ENCODE measurements at regions not wholly inside any gene's neighbourhood (a gene's known extent, or its start where the extent isn't known, plus 50 kb on each side); places are given as distances from the start of the nearest gene placed in this dataset.
"Not testable (repeated sequence)": the region's sequence is repeated elsewhere in the genome, so short reads cannot be mapped to it uniquely, and the experiment has no call there.

DNA sequence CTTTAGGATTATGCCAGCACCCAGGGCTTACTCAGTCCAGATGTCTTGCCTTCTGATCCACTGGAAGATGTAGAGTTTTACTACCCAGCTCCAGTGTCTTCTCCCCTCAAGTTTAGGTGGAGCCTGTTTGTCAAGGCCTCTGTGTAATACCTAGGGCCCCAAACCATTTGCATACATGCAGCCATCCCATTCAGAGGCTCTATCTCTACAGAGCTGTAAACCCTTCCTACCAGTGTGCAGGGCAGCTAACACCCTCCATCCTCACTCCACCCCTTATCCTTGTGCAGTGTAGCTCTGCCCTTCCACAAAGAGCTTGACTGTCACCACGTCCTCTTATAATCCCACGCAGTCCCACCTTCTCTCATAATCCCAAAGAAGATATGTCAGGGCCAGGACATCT lies 54.6 kb upstream of the GPCPD1 start:
- DNase-seq, result no peak
- TF ChIP-seq CTCF (IDR thresholded peaks at IDR 0.05 in 8 of 11, conservative IDR thresholded peaks at IDR 0.05 in 3 of 11) (no peak), POLR2A (IDR thresholded peaks at IDR 0.05) (no peak), POLR2AphosphoS5 (IDR thresholded peaks at IDR 0.05) (no peak)
- no peak overlapping the region for H3K27ac ChIP-seq
- H3K27me3 ChIP-seq (replicated peaks in 1 of 7), result no peaks in the 10 kb centered on the region
- H3K36me3 ChIP-seq, result no peaks in the 10 kb centered on the region
- 84 to 93% (median 90%) methylated on average over 2 of the region's 2 CpGs for WGBS, 5 donors
- H3K4me1 ChIP-seq, result peaks cover 0 to 56% (median 18%) of the 10 kb centered on the region in 6 donors
- H3K4me3 ChIP-seq, result no peak overlapping the region
- intact Hi-C loops (cut with DNase I; ENCODE audit: low total_unique reads), result no loop called here
- no peaks in the 10 kb centered on the region for H3K9me3 ChIP-seq

DNA sequence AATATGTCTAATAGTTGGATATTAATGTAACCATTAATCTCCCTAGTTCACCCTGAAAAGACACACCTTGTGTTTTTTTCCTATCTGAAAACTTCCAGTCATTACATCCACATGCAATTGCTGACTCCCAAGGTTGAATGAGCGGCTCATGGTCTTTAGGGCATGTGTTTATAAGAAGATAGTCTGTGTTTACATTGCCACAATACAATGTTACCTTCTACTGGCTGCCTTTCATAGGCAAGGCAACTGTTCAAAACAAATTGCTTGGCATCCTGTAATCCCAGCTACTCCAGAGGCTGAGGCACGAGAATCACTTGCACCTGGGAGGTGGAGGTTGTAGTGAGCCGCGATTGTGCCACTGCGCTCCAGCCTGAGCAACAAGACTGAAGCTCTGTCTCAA lies 52.6 kb upstream of the GPCPD1 start:
- Histone ChIP-seq H3K9me3 (no peaks in the 10 kb centered on the region), H3K4me3 (no peak overlapping the region), H3K27me3 (replicated peaks in 1 of 7) (no peaks in the 10 kb centered on the region), H3K36me3 (no peaks in the 10 kb centered on the region), H3K4me1 (peaks cover 11 to 66% (median 33%) of the 10 kb centered on the region in 6 donors), H3K27ac (peak overlapping the region in 7 of 8 donors; percentile 14 to 68 (median 47))
- TF ChIP-seq POLR2AphosphoS5 (IDR thresholded peaks at IDR 0.05) (no peak), POLR2A (IDR thresholded peaks at IDR 0.05) (no peak), CTCF (IDR thresholded peaks at IDR 0.05 in 8 of 11, conservative IDR thresholded peaks at IDR 0.05 in 3 of 11) (no peak)
- DNase-seq, result no peak
- 81 to 86% (median 85%) methylated on average over 5 of the region's 5 CpGs for WGBS, 5 donors
- intact Hi-C loops (cut with DNase I; ENCODE audit: low total_unique reads), result no loop called here

DNA sequence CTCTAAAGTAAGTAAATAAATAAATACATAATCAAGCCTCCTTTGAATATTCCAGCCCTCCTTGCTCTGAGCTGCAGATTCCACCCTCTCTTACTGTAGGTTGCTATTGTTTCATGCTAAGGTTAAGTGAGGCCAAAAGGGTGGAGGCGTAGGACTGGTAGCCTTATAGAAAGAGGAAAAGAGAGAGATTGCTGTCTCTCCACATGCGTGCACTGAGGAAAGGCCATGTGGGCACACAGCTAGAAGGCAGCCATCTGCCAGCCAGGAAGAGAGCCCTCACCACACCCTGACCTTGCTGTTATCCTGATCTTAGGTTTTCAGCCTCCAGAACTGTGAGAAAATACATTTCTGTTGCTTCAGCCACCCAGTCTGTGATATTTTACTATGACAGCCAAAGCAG lies 52.0 kb upstream of the GPCPD1 start:
- peaks cover 18 to 67% (median 39%) of the 10 kb centered on the region in 6 donors for H3K4me1 ChIP-seq
- no peaks in the 10 kb centered on the region for H3K27me3 ChIP-seq (replicated peaks in 1 of 7)
- H3K27ac ChIP-seq, result peak overlapping the region in 7 of 8 donors; percentile 14 to 68 (median 47)
- no peaks in the 10 kb centered on the region for H3K9me3 ChIP-seq
- 52 to 74% (median 62%) methylated on average over 2 of the region's 2 CpGs for WGBS, 5 donors
- TF ChIP-seq CTCF (IDR thresholded peaks at IDR 0.05 in 8 of 11, conservative IDR thresholded peaks at IDR 0.05 in 3 of 11) (no peak), POLR2AphosphoS5 (IDR thresholded peaks at IDR 0.05) (peak in 2 of 3 donors; percentile 53 to 60), POLR2A (IDR thresholded peaks at IDR 0.05) (no peak)
- intact Hi-C loops (cut with DNase I; ENCODE audit: low total_unique reads), result no loop called here
- H3K36me3 ChIP-seq, result no peaks in the 10 kb centered on the region
- DNase-seq, result no peak
- H3K4me3 ChIP-seq, result no peak overlapping the region

- DNase-seq; H3K27me3 ChIP-seq (replicated peaks in 1 of 7); H3K9me3 ChIP-seq; intact Hi-C loops (cut with DNase I; ENCODE audit: low total_unique reads); H3K36me3 ChIP-seq; H3K4me3 ChIP-seq: not testable (repeated sequence)
- WGBS, 5 donors, result 64 to 90% (median 70%) methylated on average over 8 of the region's 8 CpGs
- H3K27ac ChIP-seq, result peak overlapping the region in 6 of 8 donors; percentile 25 to 90 (median 70)
- peak in 1 of 3 donors; percentile 39 for TF ChIP-seq POLR2AphosphoS5 (IDR thresholded peaks at IDR 0.05)
- H3K4me1 ChIP-seq, result peaks cover 29 to 87% (median 59%) of the 10 kb centered on the region in 6 donors
Measured at GRCh38 chr20:5660756-5661155, 50.0 kb upstream of the GPCPD1 start.

Data from spleen (tissue), 11 donors.